GM23248 (cell line): ENCODE measurements at regions not wholly inside any gene's neighbourhood (a gene's known extent, or its start where the extent isn't known, plus 50 kb on each side); places are given as distances from the start of the nearest gene placed in this dataset.

Experiments
- DNase-seq: peaks from one replicate; pipeline ENCODE4 v3.0.0-alpha.2; 2015
- H2AFZ ChIP-seq: fragments of 200-600 bp; sonication (generic); 2 replicates; pipeline ENCODE4 v1.6.1; 2016; ENCODE audit warnings: antibody characterized with exemption
- H3F3A ChIP-seq: fragments of 200-600 bp; sonication (generic); 2 replicates; pipeline ENCODE4 v1.6.1; 2016; ENCODE audit warnings: mild to moderate bottlenecking, antibody characterized with exemption, mixed run types; ENCODE audit not compliant: insufficient read depth
- H3K27ac ChIP-seq: fragments of 200-600 bp; sonication (generic); 2 replicates; pipeline ENCODE4 v1.5.1; 2016; ENCODE audit warnings: mild to moderate bottlenecking
- H3K27me3 ChIP-seq: fragments of 200-600 bp; sonication (generic); replicated peaks from 2 replicates; pipeline ENCODE4 v1.6.1; 2016; ENCODE audit warnings: mild to moderate bottlenecking; ENCODE audit not compliant: insufficient read depth
- H3K36me3 ChIP-seq: fragments of 200-600 bp; sonication (generic); 2 replicates; pipeline ENCODE4 v1.6.1; 2016; ENCODE audit warnings: low read depth, mild to moderate bottlenecking
- H3K4me1 ChIP-seq: fragments of 200-600 bp; sonication (generic); 2 replicates; pipeline ENCODE4 v1.6.1; 2016; ENCODE audit warnings: mild to moderate bottlenecking; ENCODE audit not compliant: insufficient read depth
- H3K4me2 ChIP-seq: fragments of 200-600 bp; sonication (generic); one replicate; pipeline ENCODE4 v1.6.1; 2016; ENCODE audit warnings: mild to moderate bottlenecking; ENCODE audit not compliant: unreplicated experiment
- H3K4me3 ChIP-seq: fragments of 200-600 bp; sonication (generic); 2 replicates; pipeline ENCODE4 v1.5.1; 2016; ENCODE audit warnings: mild to moderate bottlenecking
- H3K79me2 ChIP-seq: fragments of 200-600 bp; sonication (generic); 2 replicates; pipeline ENCODE4 v1.6.1; 2016; ENCODE audit warnings: mild to moderate bottlenecking; ENCODE audit not compliant: insufficient read depth
- H3K9ac ChIP-seq: fragments of 200-600 bp; sonication (generic); 2 replicates; pipeline ENCODE4 v1.6.1; 2016; ENCODE audit warnings: mild to moderate bottlenecking
- H3K9me2 ChIP-seq: fragments of 200-600 bp; sonication (generic); 2 replicates; pipeline ENCODE4 v1.6.1; 2016; ENCODE audit warnings: mixed run types, mild to moderate bottlenecking, moderate library complexity; ENCODE audit not compliant: insufficient read depth
- H3K9me3 ChIP-seq: fragments of 200-600 bp; sonication (generic); one replicate; pipeline ENCODE4 v1.6.1; 2017; ENCODE audit warnings: low read depth
- H4K20me1 ChIP-seq: fragments of 200-600 bp; sonication (generic); 2 replicates; pipeline ENCODE4 v1.6.0; 2016; ENCODE audit not compliant: insufficient read depth
- EZH2 ChIP-seq: fragments of 200-600 bp; sonication (generic); IDR thresholded peaks from 2 replicates; pipeline ENCODE4 v1.6.1; 2018; ENCODE audit warnings: antibody characterized with exemption, mild to moderate bottlenecking; ENCODE audit not compliant: insufficient read depth, poor library complexity, severe bottlenecking
- EZH2phosphoT487 ChIP-seq: fragments of 200-600 bp; sonication (generic); IDR thresholded peaks from 2 replicates; pipeline ENCODE4 v1.6.1; 2018; ENCODE audit warnings: antibody characterized with exemption, moderate library complexity, mild to moderate bottlenecking, low read depth; ENCODE audit not compliant: insufficient read depth
- WGBS, 2 experiments: methylation state at CpG; one replicate each; pipeline ENCODE4 v1.1.6; 2015 to 2017; ENCODE audit warnings: low lambda C conversion rate in 2 of 2, low coverage in 1 of 2; ENCODE audit errors: missing lambda C conversion rate in 2 of 2; 5-methylcytosine and 5-hydroxymethylcytosine counted together
- in situ Hi-C: fragments of 300-500 bp; cut with MboI; formaldehyde crosslinking; loops from 2 replicates; pipeline ENCODE4 v1.15.0; 2020

DNA sequence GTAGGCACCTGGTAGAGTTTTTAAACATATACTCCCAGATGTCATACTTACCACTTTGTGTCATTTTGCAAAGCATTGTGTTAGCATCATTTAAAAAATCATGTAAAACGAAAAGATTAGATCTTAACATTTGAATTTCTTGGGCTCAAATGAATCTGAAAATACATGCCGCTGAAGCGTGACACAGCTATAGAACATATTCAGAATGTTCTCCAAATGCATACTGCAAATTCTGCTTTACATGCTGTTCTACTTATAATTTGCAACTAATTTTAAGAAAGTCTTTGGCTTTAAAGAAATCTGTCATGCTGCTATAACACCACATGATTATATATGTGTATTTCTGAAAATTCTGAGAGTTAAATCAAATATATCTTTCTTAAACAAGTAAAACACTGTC, 109.2 kb upstream of the CAV2 start:
- no peak overlapping the region for H3K4me2 ChIP-seq
- no peaks in the 10 kb centered on the region for H4K20me1 ChIP-seq
- H3F3A ChIP-seq, result peaks cover 9% of the 10 kb centered on the region
- no peaks in the 10 kb centered on the region for H3K36me3 ChIP-seq
- H3K27ac ChIP-seq, result no peak overlapping the region
- no peaks in the 10 kb centered on the region for H3K9me2 ChIP-seq
- no peaks in the 10 kb centered on the region for H3K9me3 ChIP-seq
- peaks cover 14% of the 10 kb centered on the region for H3K4me1 ChIP-seq
- WGBS, 2 experiments, result 95 to 97% methylated on average over 3 of the region's 3 CpGs
- no peaks in the 10 kb centered on the region for H3K27me3 ChIP-seq
- no peak for DNase-seq
- in situ Hi-C loops, result no loop called here
- no peak overlapping the region for H3K4me3 ChIP-seq
- H3K9ac ChIP-seq, result no peak overlapping the region
- TF ChIP-seq EZH2phosphoT487 (no peak), EZH2 (no peak)
- no peaks in the 10 kb centered on the region for H3K79me2 ChIP-seq
- H2AFZ ChIP-seq, result no peak overlapping the region

DNA sequence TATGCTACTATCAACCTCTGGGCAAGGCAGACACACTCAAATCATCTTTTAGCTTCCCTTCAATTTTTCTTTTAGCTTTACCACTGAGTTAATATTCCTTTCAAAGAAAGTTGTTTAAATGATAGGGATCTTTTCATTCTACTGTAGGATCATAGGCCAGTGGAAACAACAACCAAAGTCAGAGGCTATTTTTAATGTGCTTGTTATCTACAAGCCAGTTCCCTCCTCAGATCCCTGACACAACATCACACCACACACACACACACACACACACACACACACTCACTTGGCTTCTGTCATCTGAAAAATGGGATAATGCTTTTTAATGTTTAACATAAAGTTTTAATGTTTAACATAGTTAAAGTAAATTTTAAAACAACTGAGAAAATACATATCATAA, 106.7 kb upstream of the CAV2 start:
- H3K27me3 ChIP-seq, result no peaks in the 10 kb centered on the region
- no peak overlapping the region for H3K9ac ChIP-seq
- H3K36me3 ChIP-seq, result no peaks in the 10 kb centered on the region
- no peak overlapping the region for H2AFZ ChIP-seq
- H3K9me3 ChIP-seq, result no peaks in the 10 kb centered on the region
- no peak for DNase-seq
- in situ Hi-C loops, result no loop called here
- H3K4me2 ChIP-seq, result no peak overlapping the region
- TF ChIP-seq EZH2 (no peak), EZH2phosphoT487 (no peak)
- peaks cover 9% of the 10 kb centered on the region for H3F3A ChIP-seq
- H3K4me3 ChIP-seq, result no peak overlapping the region
- H3K27ac ChIP-seq, result no peak overlapping the region
- H3K4me1 ChIP-seq, result peaks cover 23% of the 10 kb centered on the region
- no peaks in the 10 kb centered on the region for H3K9me2 ChIP-seq
- no peaks in the 10 kb centered on the region for H4K20me1 ChIP-seq
- H3K79me2 ChIP-seq, result no peaks in the 10 kb centered on the region

DNA sequence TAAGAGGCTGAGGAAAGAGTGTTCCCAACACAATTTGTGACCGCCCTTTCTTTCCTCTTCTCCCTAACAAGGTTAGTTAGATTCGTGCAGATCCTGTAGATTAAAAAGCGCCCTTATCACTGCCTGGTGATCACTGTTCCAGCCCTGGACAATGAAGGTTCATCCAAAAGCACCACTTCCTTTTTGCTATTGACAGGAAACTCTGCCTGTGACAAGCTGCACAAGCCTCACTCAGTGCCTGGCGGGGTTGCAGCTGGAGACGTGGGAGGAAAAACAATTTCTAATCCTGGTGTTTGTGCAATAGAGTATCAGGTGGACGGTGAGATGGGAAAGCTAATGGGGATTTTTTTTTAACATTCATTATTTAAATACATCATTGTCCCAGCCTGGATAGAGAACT, 105.9 kb upstream of the CAV2 start:
- Histone ChIP-seq H4K20me1 (no peaks in the 10 kb centered on the region), H3F3A (peaks cover 9% of the 10 kb centered on the region), H3K4me1 (peaks cover 23% of the 10 kb centered on the region), H3K9ac (no peak overlapping the region), H3K4me2 (no peak overlapping the region), H3K9me3 (no peaks in the 10 kb centered on the region), H3K27ac (no peak overlapping the region), H3K27me3 (no peaks in the 10 kb centered on the region), H3K79me2 (no peaks in the 10 kb centered on the region), H3K9me2 (no peaks in the 10 kb centered on the region), H3K36me3 (no peaks in the 10 kb centered on the region), H3K4me3 (no peak overlapping the region), H2AFZ (no peak overlapping the region)
- TF ChIP-seq EZH2, result no peak
- TF ChIP-seq EZH2phosphoT487, result no peak
- DNase-seq, result no peak
- in situ Hi-C loops, result no loop called here
- 72 to 78% methylated on average over 6 of the region's 6 CpGs for WGBS, 2 experiments

DNA sequence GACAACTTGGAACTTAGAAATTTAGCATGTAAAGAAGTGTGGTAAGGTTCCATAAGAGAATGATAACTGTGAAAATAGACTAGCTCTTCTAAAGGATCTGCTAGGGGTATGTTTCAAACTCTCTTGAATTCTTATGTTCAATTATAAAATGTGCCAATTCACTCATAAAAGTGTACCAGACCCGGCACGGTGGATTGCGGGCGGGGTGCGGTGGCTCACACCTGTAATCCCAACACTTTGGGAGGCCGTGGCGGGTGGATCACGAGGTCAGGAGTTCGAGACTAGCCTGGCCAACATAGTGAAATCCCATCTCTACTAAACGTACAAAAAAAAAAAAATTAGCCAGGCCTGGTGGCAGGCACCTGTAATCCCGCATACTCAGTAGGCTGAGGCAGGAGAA, 105.4 kb upstream of the CAV2 start:
- H4K20me1 ChIP-seq, result no peaks in the 10 kb centered on the region
- peak overlapping the region; percentile 89; the same call in 1 of the 2 replicates for H3K27ac ChIP-seq
- H3K4me3 ChIP-seq, result no peak overlapping the region
- no peaks in the 10 kb centered on the region for H3K79me2 ChIP-seq
- WGBS, 2 experiments, result 91 to 92% methylated on average over 11 of the region's 11 CpGs
- peaks cover 9% of the 10 kb centered on the region for H3F3A ChIP-seq
- no peak for TF ChIP-seq EZH2
- in situ Hi-C loops, result no loop called here
- H3K27me3 ChIP-seq, result no peaks in the 10 kb centered on the region
- H3K4me1 ChIP-seq, result peaks cover 23% of the 10 kb centered on the region
- no peaks in the 10 kb centered on the region for H3K36me3 ChIP-seq
- H3K9ac ChIP-seq, result no peak overlapping the region
- no peak overlapping the region for H3K4me2 ChIP-seq
- no peak overlapping the region for H2AFZ ChIP-seq
- no peaks in the 10 kb centered on the region for H3K9me2 ChIP-seq
- no peaks in the 10 kb centered on the region for H3K9me3 ChIP-seq
- DNase-seq, result no peak

DNA sequence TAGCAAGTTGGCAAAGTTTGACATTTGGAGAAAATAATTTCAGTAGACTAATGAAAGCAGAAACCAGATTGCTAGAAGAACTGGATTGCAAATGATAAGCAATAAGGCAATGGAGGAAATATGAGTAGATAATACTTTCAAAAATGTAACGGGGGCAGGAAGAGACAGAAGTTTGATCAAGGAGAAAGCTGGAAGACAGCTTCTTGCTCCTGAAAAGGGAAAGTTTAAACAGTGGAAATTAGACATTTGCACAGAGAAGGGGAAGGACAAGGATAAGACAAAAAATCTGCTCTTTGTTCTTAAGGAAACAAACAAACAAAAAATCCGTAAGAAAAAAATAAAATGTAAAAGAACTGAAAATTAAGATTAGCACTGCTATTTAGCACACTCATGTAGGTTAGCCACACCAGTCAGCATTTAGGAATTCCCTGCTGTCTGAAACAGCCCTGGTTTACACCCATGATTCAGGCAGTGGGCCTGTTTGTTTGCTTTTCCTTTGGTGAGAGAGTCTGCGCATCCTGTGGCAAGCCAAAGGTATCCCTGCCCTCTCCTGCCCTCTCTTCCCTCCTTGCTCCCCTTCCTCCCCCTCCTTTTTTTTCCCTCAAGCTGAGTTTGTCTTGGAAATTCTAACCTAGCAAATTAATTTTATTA, 104.3 kb upstream of the CAV2 start:
- 5 to 10% methylated on average over 3 of the region's 3 CpGs for WGBS, 2 experiments
- H3K4me2 ChIP-seq, result peak overlapping the region; percentile 84
- H3K9me2 ChIP-seq, result no peaks in the 10 kb centered on the region
- no peaks in the 10 kb centered on the region for H3K36me3 ChIP-seq
- H3K9me3 ChIP-seq, result no peaks in the 10 kb centered on the region
- peak overlapping the region; percentile 53 for H3K4me3 ChIP-seq
- peak overlapping the region; percentile 89 for H3K27ac ChIP-seq
- TF ChIP-seq EZH2 (no peak), EZH2phosphoT487 (no peak)
- no peaks in the 10 kb centered on the region for H3K79me2 ChIP-seq
- DNase-seq, result peak; percentile 94
- H3F3A ChIP-seq, result peaks cover 19% of the 10 kb centered on the region
- in situ Hi-C loops, result no loop called here
- peak overlapping the region; percentile 68 for H3K9ac ChIP-seq
- H3K4me1 ChIP-seq, result peaks cover 33% of the 10 kb centered on the region
- no peaks in the 10 kb centered on the region for H3K27me3 ChIP-seq
- no peaks in the 10 kb centered on the region for H4K20me1 ChIP-seq
- H2AFZ ChIP-seq, result peak overlapping the region; percentile 70
